ENCODE measurements at regions not wholly inside any gene's neighbourhood (a gene's known extent, or its start where the extent isn't known, plus 50 kb on each side); places are given as distances from the start of the nearest gene placed in this dataset.
"Not testable (repeated sequence)": the region's sequence is repeated elsewhere in the genome, so short reads cannot be mapped to it uniquely, and the experiment has no call there.

GRCh38 chr12:116448165-116448739 is 110.9 kb upstream of the MAP1LC3B2 start:
- no peak for DNase-seq (ENCODE audit: low spot score)
- in situ Hi-C loops (cut with HindIII; ENCODE audit: low sequenced_read_pairs), result no loop called here

- no peak for DNase-seq (ENCODE audit: low spot score)
- in situ Hi-C loops (cut with HindIII; ENCODE audit: low sequenced_read_pairs), result no loop called here
Measured at GRCh38 chr12:116450406-116450910, 108.7 kb upstream of the MAP1LC3B2 start.

- DNase-seq (ENCODE audit: low spot score); in situ Hi-C loops (cut with HindIII; ENCODE audit: low sequenced_read_pairs): not testable (repeated sequence)
Measured at GRCh38 chr12:116452975-116453374, 106.2 kb upstream of the MAP1LC3B2 start.

GRCh38 chr12:116453631-116454030 is 105.5 kb upstream of the MAP1LC3B2 start:
- no peak for DNase-seq (ENCODE audit: low spot score)
- in situ Hi-C loops (cut with HindIII; ENCODE audit: low sequenced_read_pairs), result no loop called here

GRCh38 chr12:116454076-116454475 is 105.1 kb upstream of the MAP1LC3B2 start:
- DNase-seq (ENCODE audit: low spot score), result no peak
- in situ Hi-C loops (cut with HindIII; ENCODE audit: low sequenced_read_pairs), result no loop called here

GRCh38 chr12:116454950-116455447 is 104.2 kb upstream of the MAP1LC3B2 start:
- no peak for DNase-seq (ENCODE audit: low spot score)
- in situ Hi-C loops (cut with HindIII; ENCODE audit: low sequenced_read_pairs), result no loop called here

DNA sequence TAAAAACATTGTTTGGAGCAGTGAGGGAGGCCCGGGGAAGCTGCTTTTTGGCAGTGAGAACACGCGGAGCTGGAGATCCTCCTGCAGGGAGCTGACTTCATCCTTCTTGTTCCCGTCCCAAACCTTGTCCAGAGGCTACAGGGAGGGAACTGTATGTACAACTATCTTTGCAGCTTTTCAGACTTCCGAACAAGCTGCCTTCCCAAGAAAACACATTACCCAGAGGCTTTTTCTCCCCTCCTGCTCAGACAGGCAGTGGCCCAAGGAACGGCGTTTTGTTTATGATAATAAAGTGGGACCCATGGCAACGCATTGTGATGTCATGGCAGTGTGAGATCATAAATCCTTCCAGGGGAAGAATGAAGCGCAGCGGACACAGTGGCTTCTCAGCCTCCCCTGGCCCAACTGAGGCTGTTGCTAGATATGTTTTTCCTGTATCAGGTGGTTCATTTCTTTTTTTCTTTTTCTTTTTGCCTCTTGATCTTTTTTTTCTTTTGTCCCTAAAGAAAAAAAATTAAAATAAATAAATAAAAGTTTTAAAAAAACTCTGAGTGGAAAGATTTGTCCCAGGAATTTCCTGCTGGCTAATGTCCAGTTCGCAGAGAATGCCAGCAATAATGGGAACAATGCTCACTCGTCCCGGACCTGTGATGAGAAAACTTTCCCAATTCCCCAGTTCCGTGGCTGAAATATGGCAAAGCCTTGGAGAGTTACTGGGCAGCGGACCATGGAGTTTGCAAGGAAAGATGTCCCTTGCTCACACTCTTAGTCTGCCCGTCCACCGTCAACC is 103.4 kb upstream of the MAP1LC3B2 start:
- DNase-seq (ENCODE audit: low spot score), result peak; percentile 41
- in situ Hi-C loops (cut with HindIII; ENCODE audit: low sequenced_read_pairs), result no loop called here

DNA sequence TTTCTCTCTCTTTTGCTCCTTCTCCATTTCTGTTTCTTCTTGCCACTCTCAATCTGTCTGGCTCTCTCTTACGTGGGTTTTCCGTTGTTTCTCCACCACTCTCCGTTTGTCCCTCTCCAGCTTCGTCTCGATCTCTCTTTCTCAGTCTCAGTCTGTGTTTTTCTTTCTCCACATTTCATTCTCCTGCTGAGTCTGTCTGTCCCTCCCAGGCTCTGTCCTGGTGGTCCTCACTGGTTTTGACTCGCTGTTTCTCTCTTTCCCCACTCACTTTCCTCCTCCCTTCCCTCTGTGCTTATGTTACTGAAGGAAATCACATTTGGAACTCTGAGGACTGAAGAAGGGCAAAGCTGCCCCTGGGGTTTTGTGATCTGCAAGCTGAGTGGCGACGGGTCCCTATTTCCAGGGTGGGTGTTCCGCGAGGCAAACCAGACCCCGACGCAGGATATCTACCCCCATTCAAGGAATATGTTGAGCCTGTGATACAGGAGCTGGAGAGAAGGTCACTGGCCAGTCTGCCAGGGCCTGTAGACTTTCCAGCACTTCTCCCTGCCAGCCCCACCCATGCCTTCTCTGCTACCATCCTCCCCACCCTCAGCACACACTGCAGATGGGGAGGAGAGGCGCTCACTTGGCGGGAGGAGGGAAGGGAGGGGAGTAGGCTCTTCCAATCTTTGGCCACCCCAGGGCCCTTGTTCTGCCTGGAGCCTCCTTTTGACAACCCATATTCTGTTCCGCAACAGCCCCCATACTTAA is 102.7 kb upstream of the MAP1LC3B2 start:
- DNase-seq (ENCODE audit: low spot score), result no peak
- in situ Hi-C loops (cut with HindIII; ENCODE audit: low sequenced_read_pairs), result no loop called here

DNA sequence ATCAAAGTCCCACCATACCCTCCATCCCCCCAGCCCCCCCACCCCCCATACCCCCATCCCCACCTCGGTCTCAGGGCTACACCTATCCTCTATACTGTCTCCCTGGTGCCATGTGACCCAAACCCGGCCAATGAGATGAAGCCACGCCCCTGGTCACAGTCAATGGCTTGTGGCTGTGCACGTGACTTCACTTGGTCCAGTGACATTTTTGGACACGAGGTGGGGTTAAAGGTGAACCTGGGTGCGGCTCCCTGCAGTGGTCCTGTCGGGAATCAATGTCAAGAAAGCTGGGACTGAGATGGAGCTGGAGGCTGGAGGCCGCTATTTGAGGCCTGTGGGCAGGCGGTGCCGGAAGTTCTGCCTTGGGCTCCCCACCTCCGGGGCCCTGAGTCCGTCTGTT is 100.7 kb upstream of the MAP1LC3B2 start:
- in situ Hi-C loops (cut with HindIII; ENCODE audit: low sequenced_read_pairs), result no loop called here

GRCh38 chr12:116459011-116459875 is 99.9 kb upstream of the MAP1LC3B2 start:
- in situ Hi-C loops (cut with HindIII; ENCODE audit: low sequenced_read_pairs), result no loop called here
- DNase-seq (ENCODE audit: low spot score), result no peak

More for the DNA sequence above, 100.7 kb upstream of the MAP1LC3B2 start:
- no peak for DNase-seq (ENCODE audit: low spot score)

DNA sequence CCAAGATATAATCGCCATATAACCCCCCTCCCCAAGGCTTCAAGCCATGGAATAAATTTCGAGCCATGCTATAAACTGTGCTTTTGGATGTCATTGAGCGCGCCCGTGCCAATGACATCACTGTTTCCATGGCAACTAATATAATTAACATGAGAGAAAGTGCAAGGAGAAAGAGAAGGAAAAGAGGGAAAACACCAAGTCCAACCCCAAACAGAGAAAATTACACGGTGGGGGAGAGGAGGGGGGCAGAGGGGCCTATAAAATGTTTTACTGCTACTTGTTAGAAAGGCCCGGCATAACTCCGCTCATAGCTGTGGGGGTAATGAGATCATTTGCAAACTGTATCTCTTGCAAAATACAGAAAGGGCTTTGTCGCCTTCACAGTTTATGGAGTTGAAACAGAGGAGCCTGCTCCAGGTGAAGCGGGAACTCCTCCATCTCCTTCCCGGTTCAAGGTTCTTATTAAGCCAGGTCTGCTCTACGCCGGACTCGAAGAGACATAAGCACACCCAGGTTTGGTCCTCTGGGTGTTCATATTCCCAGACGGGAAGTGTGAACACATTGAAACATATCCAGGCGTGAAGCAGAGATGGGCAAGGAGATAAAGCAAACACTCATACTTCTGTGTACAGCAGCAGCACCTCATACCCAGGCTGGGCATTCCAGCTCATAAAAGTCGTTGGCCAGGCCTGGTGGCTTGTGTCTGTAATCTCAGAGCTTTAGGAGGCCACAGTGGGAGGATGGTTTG is 99.1 kb upstream of the MAP1LC3B2 start:
- in situ Hi-C loops (cut with HindIII; ENCODE audit: low sequenced_read_pairs), result no loop called here
- no peak for DNase-seq (ENCODE audit: low spot score)

GRCh38 chr12:116461060-116461459 is 98.1 kb upstream of the MAP1LC3B2 start:
- no peak for DNase-seq (ENCODE audit: low spot score)
- in situ Hi-C loops (cut with HindIII; ENCODE audit: low sequenced_read_pairs), result no loop called here

DNA sequence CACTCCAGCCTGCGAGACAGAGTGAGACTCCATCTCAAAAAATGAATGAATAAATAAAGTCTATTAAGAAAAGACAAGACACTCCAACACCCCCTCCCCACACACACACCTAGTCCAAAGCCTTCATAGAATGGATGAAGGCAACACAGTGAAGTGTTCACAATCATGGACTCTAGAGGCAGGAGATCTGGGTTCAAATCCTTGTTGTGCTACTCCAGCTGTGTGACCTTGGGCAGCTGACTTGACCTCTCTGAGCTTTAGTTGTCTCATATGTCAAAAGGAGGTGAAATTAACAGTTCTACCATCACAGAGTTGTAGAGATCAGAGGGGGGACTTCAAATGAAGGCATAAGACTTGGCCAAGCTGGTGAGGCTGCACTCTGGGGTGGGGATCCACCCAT is 95.8 kb upstream of the MAP1LC3B2 start:
- no peak for DNase-seq (ENCODE audit: low spot score)
- in situ Hi-C loops (cut with HindIII; ENCODE audit: low sequenced_read_pairs), result no loop called here

DNA sequence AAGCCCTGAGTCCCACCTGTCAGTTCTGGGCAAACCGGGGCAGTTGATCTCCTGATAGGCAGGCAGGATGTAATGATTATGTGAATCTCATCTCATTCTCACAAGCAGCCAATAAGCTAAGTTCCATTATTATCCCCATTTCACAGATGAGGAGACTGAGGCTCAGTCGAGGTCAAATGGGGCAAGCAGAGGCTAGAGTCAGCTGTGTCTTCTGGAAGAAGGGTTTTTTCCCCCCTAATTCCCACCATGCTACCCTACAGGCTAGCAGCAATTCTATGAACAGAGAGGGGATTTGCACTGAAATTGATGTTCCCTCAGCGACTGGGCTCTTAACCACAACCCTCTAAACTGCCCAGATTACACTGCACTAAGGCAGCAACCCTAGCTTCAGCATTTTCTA is 93.8 kb upstream of the MAP1LC3B2 start:
- in situ Hi-C loops (cut with HindIII; ENCODE audit: low sequenced_read_pairs), result no loop called here
- DNase-seq (ENCODE audit: low spot score), result no peak

GRCh38 chr12:116465856-116466255 is 93.3 kb upstream of the MAP1LC3B2 start:
- DNase-seq (ENCODE audit: low spot score), result no peak
- in situ Hi-C loops (cut with HindIII; ENCODE audit: low sequenced_read_pairs), result no loop called here

- no peak for DNase-seq (ENCODE audit: low spot score)
- in situ Hi-C loops (cut with HindIII; ENCODE audit: low sequenced_read_pairs), result no loop called here
Measured at GRCh38 chr12:116466536-116466935, 92.6 kb upstream of the MAP1LC3B2 start.

- no peak for DNase-seq (ENCODE audit: low spot score)
- in situ Hi-C loops (cut with HindIII; ENCODE audit: low sequenced_read_pairs), result no loop called here
Measured at GRCh38 chr12:116469344-116469743, 89.8 kb upstream of the MAP1LC3B2 start.

DNA sequence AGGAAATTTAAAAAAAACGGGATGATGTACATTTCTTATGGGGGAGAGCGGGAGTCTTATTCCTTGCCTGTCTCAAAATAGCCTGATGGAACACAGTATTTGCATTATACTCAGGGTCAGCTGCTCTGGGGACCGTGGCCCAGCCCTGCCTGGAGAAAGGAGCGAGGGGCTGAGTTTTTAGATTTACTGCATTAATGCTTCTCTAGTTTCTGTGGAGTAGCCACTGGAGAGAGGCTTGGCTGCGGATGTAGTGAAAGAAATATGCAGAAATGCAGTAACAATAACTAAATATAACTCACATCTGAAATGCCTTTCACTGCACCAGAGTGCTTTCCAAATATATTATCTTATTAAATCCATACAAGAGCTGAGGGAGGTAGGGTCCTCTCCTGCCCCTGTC is 87.6 kb upstream of the MAP1LC3B2 start:
- in situ Hi-C loops (cut with HindIII; ENCODE audit: low sequenced_read_pairs), result no loop called here

More for the DNA sequence above, 87.6 kb upstream of the MAP1LC3B2 start:
- no peak for DNase-seq (ENCODE audit: low spot score)

All from G401 (cell line).